Stimulated activated CD8-positive, alpha-beta memory T cell treated with anti-CD3 and anti-CD28 coated beads, Interleukin-7, amount 100 ng/mL, for 1 hour (primary cell): ENCODE measurements at regions not wholly inside any gene's neighbourhood (a gene's known extent, or its start where the extent isn't known, plus 50 kb on each side); places are given as distances from the start of the nearest gene placed in this dataset.

ENCODE experiments used
- DNase-seq, 2 donors: peaks; one replicate each; pipeline ENCODE4 v3.0.0-alpha.2; 2020; ENCODE audit warnings: low read depth in 2 of 2

GRCh38 chr19:31402529-31403316 is 53.5 kb upstream of the TSHZ3 start:
- DNase-seq: no peak

- no peak for DNase-seq
These were observed 56.9 kb upstream of the TSHZ3 start for GRCh38 chr19:31406106-31406505.

DNA sequence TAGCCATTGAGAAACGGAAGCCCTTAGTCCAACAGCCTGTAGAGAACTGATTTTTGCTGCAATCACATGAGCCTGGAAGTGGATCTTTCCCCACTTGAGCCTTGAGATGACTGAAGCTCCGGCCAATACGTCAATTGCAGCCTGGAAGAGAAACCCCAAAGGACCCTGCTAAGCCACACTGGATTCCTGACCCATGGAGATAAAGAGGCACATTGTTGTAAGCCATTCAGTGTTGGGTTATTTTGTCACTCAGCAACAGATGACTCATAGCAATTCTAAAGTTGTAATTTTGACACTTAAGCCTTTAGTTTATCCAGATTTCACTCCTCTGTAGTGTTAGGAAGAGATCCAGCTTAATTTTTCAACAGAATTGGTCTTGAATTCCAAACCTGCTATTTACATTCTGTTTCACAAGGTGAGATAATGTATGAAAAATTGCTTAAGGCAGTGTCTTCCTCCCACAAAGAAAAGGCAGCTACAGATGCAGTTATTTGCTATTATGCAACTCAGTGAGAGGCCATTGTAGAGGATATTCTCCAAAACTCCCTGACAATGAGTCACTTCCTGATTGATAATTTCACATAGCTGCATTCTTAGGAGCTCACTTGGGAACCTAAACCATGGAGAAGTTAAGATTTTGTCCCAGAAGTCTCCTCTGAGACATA is 59.4 kb upstream of the TSHZ3 start:
- no peak for DNase-seq

GRCh38 chr19:31413353-31413752 is 64.1 kb upstream of the TSHZ3 start:
- no peak for DNase-seq

DNA sequence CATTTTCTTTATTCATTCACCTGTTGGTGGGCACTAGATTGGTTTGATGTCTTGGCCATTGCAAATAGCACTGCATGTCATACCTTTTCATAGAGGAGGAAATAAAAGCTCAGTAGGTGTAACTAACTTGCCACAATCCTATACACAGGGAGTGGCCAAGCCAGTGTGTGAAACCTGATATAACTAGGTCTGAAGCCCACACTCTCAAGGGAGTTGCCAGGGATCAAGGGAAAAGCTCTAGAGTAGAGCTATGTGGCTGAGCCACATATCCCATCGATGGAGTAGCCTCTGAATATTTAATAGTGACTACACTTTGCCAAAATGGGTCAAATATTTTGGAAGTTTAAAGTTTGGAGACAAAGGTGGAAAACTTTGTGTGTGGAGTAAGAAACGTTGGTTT is 66.1 kb upstream of the TSHZ3 start:
- DNase-seq: no peak

- DNase-seq: no peak
These were observed 67.3 kb upstream of the TSHZ3 start for GRCh38 chr19:31416548-31416947.

- DNase-seq: no peak
These were observed 68.8 kb upstream of the TSHZ3 start for GRCh38 chr19:31418055-31418454.

GRCh38 chr19:31418692-31419430 is 69.6 kb upstream of the TSHZ3 start:
- DNase-seq: no peak

- DNase-seq: no peak
These were observed 70.7 kb upstream of the TSHZ3 start for GRCh38 chr19:31419871-31420445.

GRCh38 chr19:31421082-31421481 is 71.8 kb upstream of the TSHZ3 start:
- DNase-seq: no peak

- DNase-seq: no peak
These were observed 72.6 kb upstream of the TSHZ3 start for GRCh38 chr19:31421856-31422255.

DNA sequence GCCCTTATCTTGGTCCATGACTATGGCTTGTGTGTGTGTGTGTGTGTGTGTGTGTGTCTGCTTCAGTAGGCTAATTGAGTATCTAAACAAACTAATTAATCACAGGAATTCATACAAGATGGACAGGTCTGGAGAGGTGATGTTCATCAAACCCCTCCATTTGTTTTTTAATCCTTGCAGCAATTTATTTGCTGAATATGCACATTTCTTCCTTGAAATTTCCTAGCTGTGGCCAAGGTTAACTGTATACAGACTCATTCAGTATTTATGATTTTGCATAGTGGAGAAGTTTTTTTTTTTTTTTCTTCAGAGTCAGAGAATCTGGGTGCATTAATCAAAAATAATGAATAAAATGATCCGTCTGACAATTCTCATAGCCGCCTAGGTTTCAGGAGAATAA is 74.7 kb upstream of the TSHZ3 start:
- DNase-seq: no peak

DNA sequence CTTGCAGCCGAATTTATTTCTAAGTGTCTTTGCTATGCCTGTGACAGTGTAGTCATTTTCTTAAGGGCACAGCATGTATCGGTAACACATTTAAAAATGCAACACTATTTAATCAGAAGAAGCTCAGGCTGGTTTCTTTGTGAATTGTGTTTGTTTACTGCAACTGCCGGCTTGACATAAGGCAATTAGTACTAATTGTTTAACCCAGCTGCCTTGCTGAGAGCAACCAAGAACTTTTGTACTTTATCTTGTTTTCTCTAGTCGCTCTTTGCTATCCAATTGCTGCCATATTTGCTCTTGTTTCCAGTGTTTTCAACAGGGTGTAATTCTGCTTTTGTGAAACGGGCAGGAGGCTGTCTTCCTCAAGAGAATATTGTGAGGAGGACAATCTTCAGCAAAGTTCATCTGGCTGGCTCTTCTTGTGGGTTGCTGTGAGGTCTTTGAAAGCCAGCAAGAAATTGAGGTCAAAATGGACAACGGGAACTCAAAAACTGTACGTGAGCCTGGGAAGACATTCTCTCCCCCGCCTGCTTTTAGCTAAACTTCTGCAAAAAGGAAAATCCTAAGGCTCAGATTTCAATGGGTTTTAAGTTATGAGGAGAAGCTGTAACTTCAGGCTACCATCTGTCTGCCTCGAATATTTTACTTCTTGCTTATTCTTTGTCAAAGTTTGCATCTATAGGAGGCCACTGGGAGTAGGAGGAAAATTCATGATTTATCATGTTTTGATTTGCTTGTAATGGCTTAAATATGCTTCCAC is 75.8 kb upstream of the TSHZ3 start:
- DNase-seq: no peak

DNA sequence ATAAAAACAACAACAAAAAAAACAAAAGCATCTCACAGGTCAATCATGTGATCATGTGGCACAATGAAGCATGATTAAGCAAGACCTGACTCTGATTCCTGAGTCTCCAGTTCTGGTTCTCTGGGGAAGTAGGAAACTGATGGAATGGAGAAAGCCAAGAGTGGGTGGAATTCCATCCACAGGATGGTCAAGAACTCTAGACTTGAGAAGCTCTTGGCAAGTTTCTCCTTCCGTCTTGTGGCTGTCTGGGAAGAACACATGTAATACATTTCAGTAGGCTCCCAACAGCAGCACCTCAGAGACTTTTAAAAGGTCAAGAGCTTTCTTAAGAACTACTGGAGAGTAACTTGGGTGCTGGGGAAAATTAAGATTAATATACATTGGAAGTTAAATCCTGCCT is 78.6 kb upstream of the TSHZ3 start:
- DNase-seq: no peak

GRCh38 chr19:31430381-31430780 is 81.1 kb upstream of the TSHZ3 start:
- DNase-seq: no peak

- DNase-seq: no peak
These were observed 83.1 kb upstream of the TSHZ3 start for GRCh38 chr19:31432201-31432810.

GRCh38 chr19:31436121-31436776 is 87.0 kb upstream of the TSHZ3 start:
- no peak for DNase-seq

- no peak for DNase-seq
These were observed 89.4 kb upstream of the TSHZ3 start for GRCh38 chr19:31438401-31439269.

GRCh38 chr19:31439270-31439573 is 90.0 kb upstream of the TSHZ3 start:
- no peak for DNase-seq

DNA sequence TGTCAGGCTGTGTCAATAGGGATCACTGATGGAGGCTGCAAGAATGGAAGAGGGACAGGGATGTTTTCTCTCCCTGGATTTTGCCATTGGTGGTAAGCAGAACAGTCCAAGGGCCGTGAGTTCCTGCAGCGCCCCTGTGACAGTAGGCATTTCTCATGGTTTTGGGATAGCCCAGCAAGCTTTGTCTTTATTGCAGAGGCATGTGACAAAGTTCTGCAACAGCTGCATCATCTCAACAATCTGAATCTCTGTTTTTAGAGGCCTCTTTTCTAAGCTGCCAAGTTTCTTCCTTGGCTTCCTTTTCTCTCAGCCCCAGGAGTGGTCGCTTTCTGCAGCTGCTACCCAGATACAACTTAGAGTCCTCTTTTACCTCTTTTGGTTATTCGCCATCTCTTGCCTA is 95.7 kb upstream of the TSHZ3 start:
- no peak for DNase-seq
